ENCODE measurements at regions not wholly inside any gene's neighbourhood (a gene's known extent, or its start where the extent isn't known, plus 50 kb on each side); places are given as distances from the start of the nearest gene placed in this dataset.

GRCh38 chr5:12743582-12743981, 839.3 kb upstream of the CTNND2 start:
- intact Hi-C loops (cut with micrococcal nuclease) = no loop called here
- Histone ChIP-seq H3K36me3 (ENCODE audit: control insufficient read depth in 1 of 2, insufficient read depth in 2 of 2, low read length in 2 of 2) (no peaks in the 10 kb centered on the region), H3K4me3 (replicated peaks in 1 of 2; ENCODE audit: low read depth in 1 of 2, low read length in 2 of 2) (no peak overlapping the region), H3K9ac (ENCODE audit: low read length) (no peak overlapping the region), H3K79me2 (ENCODE audit: insufficient read depth, low read length) (no peaks in the 10 kb centered on the region), H3K9me3 (ENCODE audit: control insufficient read depth in 1 of 2, insufficient read depth in 1 of 2, low read depth in 1 of 2, low read length in 2 of 2) (peaks cover 3 to 16% of the 10 kb centered on the region in 2 experiments; a peak in 3 of 4 replicates), H4K20me1 (ENCODE audit: insufficient read depth) (no peaks in the 10 kb centered on the region), H3K4me1 (ENCODE audit: control insufficient read depth in 1 of 2, insufficient read depth in 2 of 2, low read length in 2 of 2) (no peaks in the 10 kb centered on the region), H3K9me2 (ENCODE audit: insufficient read depth) (no peaks in the 10 kb centered on the region), H3K27ac (ENCODE audit: low read depth, low read length) (no peak overlapping the region), H3K4me2 (ENCODE audit: low read length) (no peak overlapping the region), H2AFZ (ENCODE audit: low read depth, low read length, poor library complexity, severe bottlenecking) (no peak overlapping the region), H3K27me3 (ENCODE audit: insufficient read depth, low read length) (no peaks in the 10 kb centered on the region)
- BruUV-seq (replicated peaks) = no TSS peak
- ChIA-PET CTCF (no interaction called here), POLR2A (no interaction called here), RAD21 (ENCODE audit: low non-redundant PET in 1 of 2, low total read pairs in 2 of 2, uncharacterized antibody in 2 of 2, unreplicated experiment in 2 of 2) (no interaction called here)
- DNase-seq (ENCODE audit: low read depth, low spot score) = no peak
- ATAC-seq = no peak
- TF ChIP-seq RAD21 (IDR thresholded peaks at IDR 0.05; ENCODE audit: low read depth) (no peak), CTCF (IDR thresholded peaks at IDR 0.05 in 2 of 3, conservative IDR thresholded peaks at IDR 0.05 in 1 of 3; ENCODE audit: borderline replicate concordance in 1 of 3, insufficient read depth in 1 of 3, low read depth in 2 of 3, low read length in 2 of 3) (no peak), CEBPB (IDR thresholded peaks at IDR 0.05; ENCODE audit: low read depth) (no peak)

- H3K4me2 ChIP-seq (ENCODE audit: low read length) = no peak overlapping the region
- no peaks in the 10 kb centered on the region for H3K36me3 ChIP-seq (ENCODE audit: control insufficient read depth in 1 of 2, insufficient read depth in 2 of 2, low read length in 2 of 2)
- H4K20me1 ChIP-seq (ENCODE audit: insufficient read depth) = no peaks in the 10 kb centered on the region
- H3K9ac ChIP-seq (ENCODE audit: low read length) = no peak overlapping the region
- BruUV-seq (replicated peaks) = no TSS peak
- ChIA-PET POLR2A (no interaction called here), RAD21 (ENCODE audit: low non-redundant PET in 1 of 2, low total read pairs in 2 of 2, uncharacterized antibody in 2 of 2, unreplicated experiment in 2 of 2) (no interaction called here), CTCF (no interaction called here)
- intact Hi-C loops (cut with micrococcal nuclease) = no loop called here
- no peaks in the 10 kb centered on the region for H3K9me2 ChIP-seq (ENCODE audit: insufficient read depth)
- ATAC-seq (no peak), DNase-seq (ENCODE audit: low read depth, low spot score) (no peak)
- no peak overlapping the region for H3K4me3 ChIP-seq (replicated peaks in 1 of 2; ENCODE audit: low read depth in 1 of 2, low read length in 2 of 2)
- TF ChIP-seq MAX (IDR thresholded peaks at IDR 0.05) = no peak
- TF ChIP-seq ZBTB33 (IDR thresholded peaks at IDR 0.05; ENCODE audit: extremely low read depth, insufficient replicate concordance, low read length) = no peak
- no peaks in the 10 kb centered on the region for H3K4me1 ChIP-seq (ENCODE audit: control insufficient read depth in 1 of 2, insufficient read depth in 2 of 2, low read length in 2 of 2)
- H3K9me3 ChIP-seq (ENCODE audit: control insufficient read depth in 1 of 2, insufficient read depth in 1 of 2, low read depth in 1 of 2, low read length in 2 of 2) = peaks cover 12 to 28% of the 10 kb centered on the region in 2 experiments; a peak in 2 of 4 replicates
- H3K79me2 ChIP-seq (ENCODE audit: insufficient read depth, low read length) = no peaks in the 10 kb centered on the region
- H3K27ac ChIP-seq (ENCODE audit: low read depth, low read length) = no peak overlapping the region
- H3K27me3 ChIP-seq (ENCODE audit: insufficient read depth, low read length) = no peaks in the 10 kb centered on the region
- no peak overlapping the region for H2AFZ ChIP-seq (ENCODE audit: low read depth, low read length, poor library complexity, severe bottlenecking)
Measured at GRCh38 chr5:12730354-12730753, 826.1 kb upstream of the CTNND2 start.

Data from HCT116 (cell line).